ENCODE measurements at regions not wholly inside any gene's neighbourhood (a gene's known extent, or its start where the extent isn't known, plus 50 kb on each side); places are given as distances from the start of the nearest gene placed in this dataset.

DNA sequence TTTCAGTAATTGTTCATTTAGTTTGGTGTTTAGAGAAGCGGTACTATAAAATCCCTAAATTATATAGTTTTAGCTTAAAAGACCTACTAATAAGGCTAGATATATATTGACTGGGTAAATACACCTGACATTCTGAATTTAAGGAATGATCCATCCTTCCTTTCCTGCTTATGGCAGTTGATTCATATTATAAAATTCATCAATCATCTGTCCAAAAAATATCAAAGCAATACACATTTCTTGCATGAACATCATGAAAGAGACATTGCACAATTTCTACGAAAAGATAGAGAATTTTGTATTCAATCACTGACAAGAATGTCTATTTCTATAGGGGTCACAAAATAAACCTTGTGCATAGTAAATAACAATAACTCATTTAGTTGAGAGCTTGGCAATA, 514.9 kb downstream of the SLITRK6 start:
- Histone ChIP-seq H3K9me3 (no peaks in the 10 kb centered on the region), H3K27me3 (no peaks in the 10 kb centered on the region), H3K27ac (no peak overlapping the region), H3K4me1 (no peaks in the 10 kb centered on the region), H3K36me3 (no peaks in the 10 kb centered on the region), H3K4me3 (no peak overlapping the region)
- TF ChIP-seq POLR2A (IDR thresholded peaks at IDR 0.05) = no peak
- TF ChIP-seq, protein P1, sequence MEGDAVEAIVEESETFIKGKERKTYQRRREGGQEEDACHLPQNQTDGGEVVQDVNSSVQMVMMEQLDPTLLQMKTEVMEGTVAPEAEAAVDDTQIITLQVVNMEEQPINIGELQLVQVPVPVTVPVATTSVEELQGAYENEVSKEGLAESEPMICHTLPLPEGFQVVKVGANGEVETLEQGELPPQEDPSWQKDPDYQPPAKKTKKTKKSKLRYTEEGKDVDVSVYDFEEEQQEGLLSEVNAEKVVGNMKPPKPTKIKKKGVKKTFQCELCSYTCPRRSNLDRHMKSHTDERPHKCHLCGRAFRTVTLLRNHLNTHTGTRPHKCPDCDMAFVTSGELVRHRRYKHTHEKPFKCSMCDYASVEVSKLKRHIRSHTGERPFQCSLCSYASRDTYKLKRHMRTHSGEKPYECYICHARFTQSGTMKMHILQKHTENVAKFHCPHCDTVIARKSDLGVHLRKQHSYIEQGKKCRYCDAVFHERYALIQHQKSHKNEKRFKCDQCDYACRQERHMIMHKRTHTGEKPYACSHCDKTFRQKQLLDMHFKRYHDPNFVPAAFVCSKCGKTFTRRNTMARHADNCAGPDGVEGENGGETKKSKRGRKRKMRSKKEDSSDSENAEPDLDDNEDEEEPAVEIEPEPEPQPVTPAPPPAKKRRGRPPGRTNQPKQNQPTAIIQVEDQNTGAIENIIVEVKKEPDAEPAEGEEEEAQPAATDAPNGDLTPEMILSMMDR (IDR thresholded peaks at IDR 0.05) = no peak
- DNase-seq = no peak
- intact Hi-C loops (cut with DNase I) = no loop called here
- 84 to 90% (median 87%) methylated on average over 2 of the region's 2 CpGs for WGBS, 4 donors
- ATAC-seq = no peak

DNA sequence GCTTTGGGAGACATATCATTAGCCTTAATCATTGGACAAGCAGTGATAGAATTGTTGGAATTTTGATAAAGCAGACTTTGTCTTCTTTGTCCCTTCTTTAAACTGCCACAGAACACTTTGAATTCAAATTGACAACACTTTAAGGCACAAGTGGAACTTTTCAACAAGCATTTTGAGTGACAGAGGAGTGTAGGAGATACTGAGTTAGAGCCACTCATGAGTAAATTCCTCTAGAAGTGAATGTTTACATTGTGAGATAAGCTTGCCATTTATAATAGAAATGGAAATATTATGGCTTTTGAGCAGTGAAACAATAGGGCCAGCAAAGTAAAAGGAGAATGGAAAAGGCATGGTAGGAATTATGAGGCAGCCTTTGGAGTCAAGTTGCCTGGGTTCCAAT, 515.8 kb downstream of the SLITRK6 start:
- no peak overlapping the region for H3K27ac ChIP-seq
- H3K36me3 ChIP-seq = no peaks in the 10 kb centered on the region
- ATAC-seq = no peak
- no peaks in the 10 kb centered on the region for H3K9me3 ChIP-seq
- no peaks in the 10 kb centered on the region for H3K27me3 ChIP-seq
- TF ChIP-seq POLR2A (IDR thresholded peaks at IDR 0.05) = no peak
- TF ChIP-seq, protein P1 (IDR thresholded peaks at IDR 0.05) = no peak
- H3K4me1 ChIP-seq = no peaks in the 10 kb centered on the region
- intact Hi-C loops (cut with DNase I) = no loop called here
- H3K4me3 ChIP-seq = no peak overlapping the region
- no peak for DNase-seq

DNA sequence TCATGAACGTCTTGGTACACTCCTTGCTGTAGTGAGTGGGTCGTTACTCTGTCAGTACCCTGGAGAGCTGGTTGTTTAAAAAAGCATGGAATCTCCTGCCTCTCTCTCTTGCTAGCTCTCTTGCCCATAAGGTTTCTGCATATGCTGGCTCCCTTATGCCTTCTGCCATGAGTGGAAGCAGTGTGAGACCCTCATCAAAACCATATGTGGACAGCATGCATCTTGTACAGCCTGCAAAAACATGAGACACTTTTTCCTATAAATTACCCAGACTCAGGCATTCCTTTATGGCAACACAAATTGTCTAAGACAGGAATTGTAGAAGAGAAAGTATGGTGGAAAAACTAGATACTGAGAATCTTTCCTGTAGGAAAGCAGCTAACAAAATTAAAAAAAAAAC, 516.3 kb downstream of the SLITRK6 start:
- Histone ChIP-seq H3K36me3 (no peaks in the 10 kb centered on the region), H3K27ac (no peak overlapping the region), H3K27me3 (no peaks in the 10 kb centered on the region), H3K4me3 (no peak overlapping the region), H3K9me3 (no peaks in the 10 kb centered on the region), H3K4me1 (no peaks in the 10 kb centered on the region)
- intact Hi-C loops (cut with DNase I) = no loop called here
- WGBS, 4 donors = 34 to 62% (median 45%) methylated on average over 2 of the region's 2 CpGs
- TF ChIP-seq, protein P1 (IDR thresholded peaks at IDR 0.05) = no peak
- no peak for TF ChIP-seq POLR2A (IDR thresholded peaks at IDR 0.05)
- no peak for ATAC-seq
- no peak for DNase-seq

DNA sequence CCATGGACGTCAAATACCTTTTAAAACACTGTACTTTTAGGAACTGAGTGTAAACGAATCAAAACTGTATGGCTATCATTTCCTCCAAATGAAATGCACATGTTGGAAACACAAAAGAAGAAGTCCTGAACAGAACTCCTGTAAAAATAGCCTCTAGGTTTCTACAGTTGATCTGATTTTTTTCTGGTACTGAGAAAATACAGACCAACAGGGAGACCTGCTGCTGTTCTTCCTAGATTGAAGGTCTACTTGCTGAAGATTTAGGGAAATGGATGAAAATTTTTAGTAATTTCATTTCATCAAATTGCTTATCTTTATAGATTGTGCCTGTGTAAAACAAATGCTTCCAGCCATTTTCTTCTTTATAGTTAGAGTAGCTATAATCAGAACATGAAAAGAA, 520.4 kb downstream of the SLITRK6 start:
- 46 to 52% (median 49%) methylated on average over 2 of the region's 2 CpGs for WGBS, 4 donors
- no peaks in the 10 kb centered on the region for H3K9me3 ChIP-seq
- no peak overlapping the region for H3K27ac ChIP-seq
- DNase-seq = no peak
- TF ChIP-seq POLR2A (IDR thresholded peaks at IDR 0.05) = no peak
- TF ChIP-seq, protein P1 (IDR thresholded peaks at IDR 0.05) = no peak
- H3K36me3 ChIP-seq = no peaks in the 10 kb centered on the region
- H3K4me3 ChIP-seq = no peak overlapping the region
- H3K27me3 ChIP-seq = no peaks in the 10 kb centered on the region
- no peaks in the 10 kb centered on the region for H3K4me1 ChIP-seq
- no peak for ATAC-seq
- intact Hi-C loops (cut with DNase I) = no loop called here
